ENCODE measurements at regions not wholly inside any gene's neighbourhood (a gene's known extent, or its start where the extent isn't known, plus 50 kb on each side); places are given as distances from the start of the nearest gene placed in this dataset.

GRCh38 chr16:17605784-17606183 lies 135.0 kb upstream of the XYLT1 start:
- Mint-ChIP-seq H3K36me3 (no peaks in the 10 kb centered on the region), H3K4me3 (no peak overlapping the region), H3K9me3 (no peaks in the 10 kb centered on the region), H3K4me1 (peaks cover 14% of the 10 kb centered on the region), H3K27ac (no peak overlapping the region), H3K27me3 (ENCODE audit: low read depth) (no peaks in the 10 kb centered on the region)
- no peak for ATAC-seq
- CTCF ChIA-PET = no interaction called here
- POLR2A ChIA-PET = no interaction called here
- TF ChIP-seq CREB1 (CRISPR knock-in tag; IDR thresholded peaks at IDR 0.05) (no peak), ZNF532 (CRISPR knock-in tag; IDR thresholded peaks at IDR 0.05; ENCODE audit: borderline replicate concordance) (no peak), ATF6 (CRISPR knock-in tag; IDR thresholded peaks at IDR 0.05) (no peak), NFYB (CRISPR knock-in tag; conservative IDR thresholded peaks at IDR 0.05; ENCODE audit: low read depth) (no peak), NFATC4 (CRISPR knock-in tag; IDR thresholded peaks at IDR 0.05) (no peak), ZNF281 (CRISPR knock-in tag; IDR thresholded peaks at IDR 0.05) (no peak), SMAD4 (CRISPR knock-in tag; IDR thresholded peaks at IDR 0.05) (no peak), MLX (CRISPR knock-in tag; IDR thresholded peaks at IDR 0.05) (no peak), SOX15 (CRISPR knock-in tag; IDR thresholded peaks at IDR 0.05) (no peak), TCF7 (CRISPR knock-in tag; IDR thresholded peaks at IDR 0.05; ENCODE audit: low read depth) (no peak), ETV6 (CRISPR knock-in tag; IDR thresholded peaks at IDR 0.05) (no peak), SMAD3 (CRISPR knock-in tag; IDR thresholded peaks at IDR 0.05; ENCODE audit: borderline replicate concordance) (no peak)
- no peak for DNase-seq (ENCODE audit: low spot score)

- TF ChIP-seq EMX1 (CRISPR knock-in tag; IDR thresholded peaks at IDR 0.05) (no peak), ZNF512 (CRISPR knock-in tag; IDR thresholded peaks at IDR 0.05; ENCODE audit: borderline replicate concordance) (no peak), CBFB (CRISPR knock-in tag; IDR thresholded peaks at IDR 0.05; ENCODE audit: low read depth) (no peak), ETV6 (CRISPR knock-in tag; IDR thresholded peaks at IDR 0.05) (no peak)
- no peak overlapping the region for H3K27ac Mint-ChIP-seq
- CTCF ChIA-PET = no interaction called here
- peaks cover 3% of the 10 kb centered on the region for H3K9me3 Mint-ChIP-seq
- no peak overlapping the region for H3K4me3 Mint-ChIP-seq
- H3K4me1 Mint-ChIP-seq = peaks cover 14% of the 10 kb centered on the region
- H3K27me3 Mint-ChIP-seq (ENCODE audit: low read depth) = no peaks in the 10 kb centered on the region
- DNase-seq (ENCODE audit: low spot score) (no peak), ATAC-seq (no peak)
- no peaks in the 10 kb centered on the region for H3K36me3 Mint-ChIP-seq
- POLR2A ChIA-PET = interaction anchor here (0.7 kb wide), 1 partner anchor 363 kb away, joined by 7 read pairs; no protein-coding TSS in a partner anchor
These were observed 132.9 kb upstream of the XYLT1 start for GRCh38 chr16:17603626-17604025.

All from WTC11 (cell line).